ENCODE measurements at regions not wholly inside any gene's neighbourhood (a gene's known extent, or its start where the extent isn't known, plus 50 kb on each side); places are given as distances from the start of the nearest gene placed in this dataset.

DNA sequence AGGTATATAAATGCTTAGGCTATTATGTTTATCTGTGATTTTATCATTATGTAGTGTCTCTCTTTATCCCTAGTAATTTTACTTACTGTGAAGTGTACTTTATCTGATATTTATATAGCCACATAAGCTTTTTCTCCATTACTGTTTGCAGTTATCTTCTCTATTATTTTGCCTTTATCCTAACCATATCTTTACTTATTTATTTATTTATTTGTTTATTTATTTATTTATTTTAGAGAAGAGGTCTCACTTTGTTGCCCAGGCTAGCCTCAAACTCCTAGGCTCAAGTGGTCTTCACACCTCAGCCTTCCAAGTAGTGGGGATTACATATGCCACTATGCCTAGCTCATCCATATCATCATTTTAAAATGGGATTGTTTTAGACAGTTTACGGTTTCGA lies 331.8 kb downstream of the C7orf25 start:
- TF ChIP-seq POLR2A (IDR thresholded peaks at IDR 0.05) = no peak
- TF ChIP-seq, protein P1, sequence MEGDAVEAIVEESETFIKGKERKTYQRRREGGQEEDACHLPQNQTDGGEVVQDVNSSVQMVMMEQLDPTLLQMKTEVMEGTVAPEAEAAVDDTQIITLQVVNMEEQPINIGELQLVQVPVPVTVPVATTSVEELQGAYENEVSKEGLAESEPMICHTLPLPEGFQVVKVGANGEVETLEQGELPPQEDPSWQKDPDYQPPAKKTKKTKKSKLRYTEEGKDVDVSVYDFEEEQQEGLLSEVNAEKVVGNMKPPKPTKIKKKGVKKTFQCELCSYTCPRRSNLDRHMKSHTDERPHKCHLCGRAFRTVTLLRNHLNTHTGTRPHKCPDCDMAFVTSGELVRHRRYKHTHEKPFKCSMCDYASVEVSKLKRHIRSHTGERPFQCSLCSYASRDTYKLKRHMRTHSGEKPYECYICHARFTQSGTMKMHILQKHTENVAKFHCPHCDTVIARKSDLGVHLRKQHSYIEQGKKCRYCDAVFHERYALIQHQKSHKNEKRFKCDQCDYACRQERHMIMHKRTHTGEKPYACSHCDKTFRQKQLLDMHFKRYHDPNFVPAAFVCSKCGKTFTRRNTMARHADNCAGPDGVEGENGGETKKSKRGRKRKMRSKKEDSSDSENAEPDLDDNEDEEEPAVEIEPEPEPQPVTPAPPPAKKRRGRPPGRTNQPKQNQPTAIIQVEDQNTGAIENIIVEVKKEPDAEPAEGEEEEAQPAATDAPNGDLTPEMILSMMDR (IDR thresholded peaks at IDR 0.05) = no peak

Measured in Peyer's patch (tissue), 4 donors.